ENCODE measurements at regions not wholly inside any gene's neighbourhood (a gene's known extent, or its start where the extent isn't known, plus 50 kb on each side); places are given as distances from the start of the nearest gene placed in this dataset.

- Mint-ChIP-seq H3K4me3 (no peak overlapping the region), H3K36me3 (ENCODE audit: low read depth) (no peaks in the 10 kb centered on the region), H3K27ac (no peak overlapping the region), H3K4me1 (ENCODE audit: low read depth) (no peaks in the 10 kb centered on the region), H3K9me3 (peaks cover 3% of the 10 kb centered on the region), H3K27me3 (no peaks in the 10 kb centered on the region)
- no peak for DNase-seq
- TF ChIP-seq CTCF (IDR thresholded peaks at IDR 0.05) = no peak
- POLR2A ChIA-PET = no interaction called here
- no peak for ATAC-seq
- intact Hi-C loops (cut with micrococcal nuclease) = no loop called here
- CTCF ChIA-PET = no interaction called here
Observed at GRCh38 chr10:10667466-10667865, 350.2 kb upstream of the CELF2 start.

GRCh38 chr10:10676972-10677371 is 340.7 kb upstream of the CELF2 start:
- DNase-seq = no peak
- ChIA-PET POLR2A (no interaction called here), CTCF (interaction anchor here (1.1 to 1.3 kb wide), 2 partner anchors 12 to 1334 kb away, joined by 3 to 4 read pairs; no protein-coding TSS in a partner anchor)
- peaks cover 4% of the 10 kb centered on the region for H3K27me3 Mint-ChIP-seq
- peaks cover 3% of the 10 kb centered on the region for H3K9me3 Mint-ChIP-seq
- ATAC-seq = no peak
- H3K27ac Mint-ChIP-seq = no peak overlapping the region
- intact Hi-C loops (cut with micrococcal nuclease) = no loop called here
- no peaks in the 10 kb centered on the region for H3K4me1 Mint-ChIP-seq (ENCODE audit: low read depth)
- no peak overlapping the region for H3K4me3 Mint-ChIP-seq
- TF ChIP-seq CTCF (IDR thresholded peaks at IDR 0.05) = no peak
- H3K36me3 Mint-ChIP-seq (ENCODE audit: low read depth) = no peaks in the 10 kb centered on the region

GRCh38 chr10:10677479-10677878 is 340.2 kb upstream of the CELF2 start:
- peak; percentile 66 for DNase-seq
- CTCF ChIA-PET = interaction anchor here (1.1 to 1.3 kb wide), 2 partner anchors 11 to 1335 kb away, joined by 3 to 4 read pairs; no protein-coding TSS in a partner anchor
- H3K27ac Mint-ChIP-seq = no peak overlapping the region

GRCh38 chr10:10680496-10680895 is 337.2 kb upstream of the CELF2 start:
- H3K4me3 Mint-ChIP-seq = no peak overlapping the region
- intact Hi-C loops (cut with micrococcal nuclease) = no loop called here
- TF ChIP-seq CTCF (IDR thresholded peaks at IDR 0.05) = no peak

More at GRCh38 chr10:10677479-10677878, 340.2 kb upstream of the CELF2 start:
- no peaks in the 10 kb centered on the region for H3K4me1 Mint-ChIP-seq (ENCODE audit: low read depth)
- no peaks in the 10 kb centered on the region for H3K36me3 Mint-ChIP-seq (ENCODE audit: low read depth)
- peak; percentile 36 for TF ChIP-seq CTCF (IDR thresholded peaks at IDR 0.05)
- POLR2A ChIA-PET = no interaction called here
- H3K4me3 Mint-ChIP-seq = no peak overlapping the region
- ATAC-seq = no peak
- intact Hi-C loops (cut with micrococcal nuclease) = no loop called here
- no peaks in the 10 kb centered on the region for H3K9me3 Mint-ChIP-seq
- peaks cover 4% of the 10 kb centered on the region for H3K27me3 Mint-ChIP-seq

GRCh38 chr10:10684972-10685371 is 332.7 kb upstream of the CELF2 start:
- TF ChIP-seq CTCF (IDR thresholded peaks at IDR 0.05) = no peak
- ChIA-PET POLR2A (no interaction called here), CTCF (no interaction called here)
- intact Hi-C loops (cut with micrococcal nuclease) = no loop called here
- H3K4me3 Mint-ChIP-seq = no peak overlapping the region
- H3K36me3 Mint-ChIP-seq (ENCODE audit: low read depth) = no peaks in the 10 kb centered on the region
- no peak for DNase-seq
- no peak for ATAC-seq
- H3K9me3 Mint-ChIP-seq = no peaks in the 10 kb centered on the region
- no peaks in the 10 kb centered on the region for H3K4me1 Mint-ChIP-seq (ENCODE audit: low read depth)
- H3K27me3 Mint-ChIP-seq = peaks cover 9% of the 10 kb centered on the region
- H3K27ac Mint-ChIP-seq = no peak overlapping the region

More at GRCh38 chr10:10680496-10680895, 337.2 kb upstream of the CELF2 start:
- DNase-seq = no peak
- H3K27me3 Mint-ChIP-seq = peaks cover 7% of the 10 kb centered on the region
- no peaks in the 10 kb centered on the region for H3K9me3 Mint-ChIP-seq
- H3K36me3 Mint-ChIP-seq (ENCODE audit: low read depth) = no peaks in the 10 kb centered on the region
- CTCF ChIA-PET = no interaction called here
- H3K4me1 Mint-ChIP-seq (ENCODE audit: low read depth) = no peaks in the 10 kb centered on the region
- ATAC-seq = no peak
- H3K27ac Mint-ChIP-seq = no peak overlapping the region
- POLR2A ChIA-PET = no interaction called here

Data from activated CD8-positive, alpha-beta T cell treated with anti-CD3 and anti-CD28 coated beads for 36 hours (primary cell).